ENCODE measurements at regions not wholly inside any gene's neighbourhood (a gene's known extent, or its start where the extent isn't known, plus 50 kb on each side); places are given as distances from the start of the nearest gene placed in this dataset.
"Not testable (repeated sequence)": the region's sequence is repeated elsewhere in the genome, so short reads cannot be mapped to it uniquely, and the experiment has no call there.

GRCh38 chr2:146414456-146414855, 1430.4 kb upstream of the ACVR2A start:
- Mint-ChIP-seq H3K4me3 (no peak overlapping the region), H3K27ac (no peak overlapping the region), H3K4me1 (ENCODE audit: low read depth) (no peaks in the 10 kb centered on the region), H3K9me3 (no peaks in the 10 kb centered on the region), H3K27me3 (ENCODE audit: insufficient read depth) (no peaks in the 10 kb centered on the region), H3K36me3 (ENCODE audit: low read depth) (no peaks in the 10 kb centered on the region)
- DNase-seq (ENCODE audit: low spot score): no peak
- intact Hi-C loops (cut with micrococcal nuclease): no loop called here

- intact Hi-C loops (cut with micrococcal nuclease): no loop called here
Measured at GRCh38 chr2:146413086-146413610, 1431.7 kb upstream of the ACVR2A start.

GRCh38 chr2:146412625-146413024, 1432.2 kb upstream of the ACVR2A start:
- no peaks in the 10 kb centered on the region for H3K9me3 Mint-ChIP-seq
- no peak for DNase-seq (ENCODE audit: low spot score)
- no peaks in the 10 kb centered on the region for H3K27me3 Mint-ChIP-seq (ENCODE audit: insufficient read depth)
- H3K4me3 Mint-ChIP-seq: no peak overlapping the region
- intact Hi-C loops (cut with micrococcal nuclease): no loop called here
- H3K36me3 Mint-ChIP-seq (ENCODE audit: low read depth): no peaks in the 10 kb centered on the region
- H3K4me1 Mint-ChIP-seq (ENCODE audit: low read depth): no peaks in the 10 kb centered on the region
- no peak overlapping the region for H3K27ac Mint-ChIP-seq

More at GRCh38 chr2:146413086-146413610, 1431.7 kb upstream of the ACVR2A start:
- H3K27ac Mint-ChIP-seq: no peak overlapping the region
- no peak overlapping the region for H3K4me3 Mint-ChIP-seq
- no peak for DNase-seq (ENCODE audit: low spot score)
- no peaks in the 10 kb centered on the region for H3K9me3 Mint-ChIP-seq
- H3K27me3 Mint-ChIP-seq (ENCODE audit: insufficient read depth): no peaks in the 10 kb centered on the region
- H3K36me3 Mint-ChIP-seq (ENCODE audit: low read depth): no peaks in the 10 kb centered on the region
- H3K4me1 Mint-ChIP-seq (ENCODE audit: low read depth): no peaks in the 10 kb centered on the region

DNA sequence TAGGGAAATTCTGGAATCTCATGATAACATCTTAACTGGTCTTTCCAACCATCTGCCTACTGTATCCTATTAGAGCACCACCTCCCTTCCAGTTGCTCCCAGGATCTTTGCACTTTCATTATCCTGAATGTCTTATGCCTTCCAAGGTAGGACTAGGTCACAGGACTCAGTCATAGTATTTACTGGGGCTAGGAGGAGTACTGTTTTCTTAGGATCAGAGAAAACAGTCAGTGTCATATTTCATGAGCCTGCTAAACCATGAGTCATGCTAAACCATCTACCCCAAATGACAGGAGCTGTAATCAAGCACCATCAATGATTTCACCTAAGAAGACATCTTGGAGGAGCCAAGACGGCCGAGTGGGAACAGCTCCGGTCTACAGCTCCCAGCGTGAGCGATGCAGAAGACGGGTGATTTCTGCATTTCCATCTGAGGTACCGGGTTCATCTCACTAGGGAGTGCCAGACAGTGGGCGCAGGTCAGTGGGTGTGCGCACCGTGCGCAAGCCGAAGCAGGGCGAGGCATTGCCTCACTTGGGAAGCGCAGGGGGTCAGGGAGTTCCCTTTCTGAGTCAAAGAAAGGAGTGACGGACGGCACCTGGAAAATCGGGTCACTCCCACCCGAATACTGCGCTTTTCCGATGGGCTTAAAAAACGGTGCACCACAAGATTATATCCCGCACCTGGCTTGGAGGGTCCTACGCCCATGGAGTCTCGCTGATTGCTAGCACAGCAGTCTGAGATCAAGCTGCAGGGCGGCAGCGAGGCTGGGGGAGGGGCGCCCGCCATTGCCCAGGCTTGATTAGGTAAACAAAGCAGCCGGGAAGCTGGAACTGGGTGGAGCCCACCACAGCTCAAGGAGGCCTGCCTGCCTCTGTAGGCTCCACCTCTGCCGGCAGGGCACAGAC, 1439.2 kb upstream of the ACVR2A start:
- intact Hi-C loops (cut with micrococcal nuclease); H3K4me3 Mint-ChIP-seq; H3K36me3 Mint-ChIP-seq (ENCODE audit: low read depth); H3K27me3 Mint-ChIP-seq (ENCODE audit: insufficient read depth); H3K4me1 Mint-ChIP-seq (ENCODE audit: low read depth); DNase-seq (ENCODE audit: low spot score); H3K27ac Mint-ChIP-seq: not testable (repeated sequence)
- peaks cover 19% of the 10 kb centered on the region for H3K9me3 Mint-ChIP-seq

DNA sequence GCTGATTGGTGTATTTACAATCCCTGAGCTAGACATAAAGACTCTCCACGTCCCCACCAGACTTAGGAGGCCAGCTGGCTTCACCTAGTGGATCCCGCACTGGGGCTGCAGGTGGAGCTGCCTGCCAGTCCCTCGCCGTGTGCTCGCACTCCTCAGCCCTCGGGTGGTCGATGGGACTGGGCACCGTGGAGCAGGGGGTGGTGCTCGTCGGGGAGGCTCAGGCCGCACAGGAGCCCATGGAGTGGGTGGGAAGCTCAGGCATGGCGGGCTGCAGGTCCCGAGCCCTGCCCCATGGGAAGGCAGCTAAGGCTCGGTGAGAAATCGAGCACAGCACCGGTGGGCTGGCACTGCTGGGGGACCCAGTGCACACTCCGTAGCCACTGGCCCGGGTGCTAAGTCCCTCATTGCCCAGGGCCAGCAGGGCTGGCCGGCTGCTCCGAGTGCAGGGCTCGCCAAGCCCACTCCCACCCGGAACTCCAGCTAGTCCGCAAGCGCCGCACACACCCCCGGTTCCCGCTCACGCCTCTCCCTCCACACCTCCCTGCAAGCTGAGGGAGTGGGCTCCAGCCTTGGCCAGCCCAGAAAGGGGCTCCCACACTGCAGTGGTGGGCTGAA, 1441.2 kb upstream of the ACVR2A start:
- H3K27me3 Mint-ChIP-seq (ENCODE audit: insufficient read depth); H3K4me1 Mint-ChIP-seq (ENCODE audit: low read depth); DNase-seq (ENCODE audit: low spot score); intact Hi-C loops (cut with micrococcal nuclease); H3K27ac Mint-ChIP-seq; H3K4me3 Mint-ChIP-seq; H3K36me3 Mint-ChIP-seq (ENCODE audit: low read depth): not testable (repeated sequence)
- H3K9me3 Mint-ChIP-seq: peaks cover 19% of the 10 kb centered on the region

DNA sequence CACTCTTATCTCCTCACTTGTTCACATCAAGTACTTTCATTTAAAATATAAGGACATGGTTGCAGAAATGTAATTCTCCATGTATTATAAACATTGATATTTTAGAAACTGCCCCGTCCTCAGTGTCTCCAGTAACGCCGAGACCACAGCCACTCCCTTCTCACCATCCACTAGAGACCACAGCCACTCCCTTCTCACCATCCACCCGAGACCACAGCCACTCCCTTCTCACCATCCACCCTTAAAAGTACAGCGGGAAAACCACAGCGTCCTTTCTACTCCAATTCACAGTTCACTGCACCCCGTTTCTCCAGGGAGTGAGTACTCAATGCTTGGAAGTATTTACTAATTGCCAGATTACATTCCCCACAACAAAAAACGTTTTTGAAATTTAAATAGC, 1452.2 kb upstream of the ACVR2A start:
- Mint-ChIP-seq H3K36me3 (ENCODE audit: low read depth) (no peaks in the 10 kb centered on the region), H3K4me3 (no peak overlapping the region), H3K4me1 (ENCODE audit: low read depth) (no peaks in the 10 kb centered on the region), H3K9me3 (no peaks in the 10 kb centered on the region), H3K27ac (no peak overlapping the region), H3K27me3 (ENCODE audit: insufficient read depth) (no peaks in the 10 kb centered on the region)
- intact Hi-C loops (cut with micrococcal nuclease): no loop called here
- DNase-seq (ENCODE audit: low spot score): no peak

DNA sequence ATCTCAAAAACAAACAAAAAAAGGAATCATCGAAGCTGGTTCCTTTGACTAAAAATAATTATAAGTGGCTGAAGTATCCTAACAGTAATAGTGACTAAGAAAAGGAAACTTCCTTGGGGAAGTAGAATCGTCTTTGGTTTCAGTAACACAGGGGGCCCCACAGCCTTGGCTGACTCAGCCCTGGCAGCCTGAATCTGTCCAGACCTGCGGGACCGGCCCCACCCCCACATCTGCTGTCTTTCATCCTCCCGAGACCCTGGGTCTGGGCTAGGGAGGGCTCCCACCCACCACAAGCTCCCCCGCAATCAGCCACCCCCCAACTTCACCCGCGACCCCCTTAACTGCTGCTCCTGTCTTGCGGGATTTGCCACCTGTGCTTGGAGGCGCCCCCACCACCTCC, 1452.6 kb upstream of the ACVR2A start:
- Mint-ChIP-seq H3K9me3 (no peaks in the 10 kb centered on the region), H3K27me3 (ENCODE audit: insufficient read depth) (no peaks in the 10 kb centered on the region), H3K4me1 (ENCODE audit: low read depth) (no peaks in the 10 kb centered on the region), H3K36me3 (ENCODE audit: low read depth) (no peaks in the 10 kb centered on the region), H3K4me3 (no peak overlapping the region), H3K27ac (no peak overlapping the region)
- intact Hi-C loops (cut with micrococcal nuclease): no loop called here
- DNase-seq (ENCODE audit: low spot score): no peak

GRCh38 chr2:146388757-146389156, 1456.1 kb upstream of the ACVR2A start:
- H3K27ac Mint-ChIP-seq: no peak overlapping the region
- no peaks in the 10 kb centered on the region for H3K9me3 Mint-ChIP-seq
- intact Hi-C loops (cut with micrococcal nuclease): no loop called here
- H3K4me1 Mint-ChIP-seq (ENCODE audit: low read depth): no peaks in the 10 kb centered on the region
- H3K27me3 Mint-ChIP-seq (ENCODE audit: insufficient read depth): no peaks in the 10 kb centered on the region
- H3K4me3 Mint-ChIP-seq: no peak overlapping the region
- DNase-seq (ENCODE audit: low spot score): no peak
- H3K36me3 Mint-ChIP-seq (ENCODE audit: low read depth): no peaks in the 10 kb centered on the region

- Mint-ChIP-seq H3K27ac (no peak overlapping the region), H3K27me3 (ENCODE audit: insufficient read depth) (no peaks in the 10 kb centered on the region), H3K9me3 (no peaks in the 10 kb centered on the region), H3K4me1 (ENCODE audit: low read depth) (no peaks in the 10 kb centered on the region), H3K4me3 (no peak overlapping the region), H3K36me3 (ENCODE audit: low read depth) (no peaks in the 10 kb centered on the region)
- no peak for DNase-seq (ENCODE audit: low spot score)
- intact Hi-C loops (cut with micrococcal nuclease): no loop called here
Measured at GRCh38 chr2:146386096-146386495, 1458.7 kb upstream of the ACVR2A start.

DNA sequence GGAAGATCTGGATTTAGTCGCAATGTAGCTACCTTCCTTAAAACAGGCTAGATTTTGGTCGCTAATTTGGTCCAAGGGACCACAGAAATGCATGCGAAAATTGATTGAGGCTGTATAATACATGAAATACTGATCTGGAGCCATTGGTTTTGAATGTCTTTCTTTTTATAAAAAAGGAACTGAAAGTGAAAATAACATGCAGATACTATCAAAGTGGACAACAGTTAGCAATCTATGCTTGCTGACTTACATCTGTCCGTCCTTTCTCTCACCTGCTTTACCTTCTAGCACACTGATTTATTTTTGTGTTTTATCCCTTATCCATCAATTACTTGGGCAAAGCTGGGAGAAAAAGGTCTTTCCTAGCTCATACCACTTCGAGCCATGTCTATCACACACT, 1459.8 kb upstream of the ACVR2A start:
- Mint-ChIP-seq H3K27me3 (ENCODE audit: insufficient read depth) (no peaks in the 10 kb centered on the region), H3K27ac (no peak overlapping the region)
- no peak for DNase-seq (ENCODE audit: low spot score)

GRCh38 chr2:146376511-146377064, 1468.2 kb upstream of the ACVR2A start:
- H3K27ac Mint-ChIP-seq: no peak overlapping the region
- intact Hi-C loops (cut with micrococcal nuclease): no loop called here
- H3K9me3 Mint-ChIP-seq: no peaks in the 10 kb centered on the region
- H3K27me3 Mint-ChIP-seq (ENCODE audit: insufficient read depth): no peaks in the 10 kb centered on the region
- no peaks in the 10 kb centered on the region for H3K36me3 Mint-ChIP-seq (ENCODE audit: low read depth)
- no peak for DNase-seq (ENCODE audit: low spot score)
- no peaks in the 10 kb centered on the region for H3K4me1 Mint-ChIP-seq (ENCODE audit: low read depth)
- H3K4me3 Mint-ChIP-seq: no peak overlapping the region

More for the DNA sequence above, 1459.8 kb upstream of the ACVR2A start:
- H3K4me3 Mint-ChIP-seq: no peak overlapping the region
- no peaks in the 10 kb centered on the region for H3K36me3 Mint-ChIP-seq (ENCODE audit: low read depth)
- no peaks in the 10 kb centered on the region for H3K4me1 Mint-ChIP-seq (ENCODE audit: low read depth)
- H3K9me3 Mint-ChIP-seq: no peaks in the 10 kb centered on the region
- intact Hi-C loops (cut with micrococcal nuclease): no loop called here

DNA sequence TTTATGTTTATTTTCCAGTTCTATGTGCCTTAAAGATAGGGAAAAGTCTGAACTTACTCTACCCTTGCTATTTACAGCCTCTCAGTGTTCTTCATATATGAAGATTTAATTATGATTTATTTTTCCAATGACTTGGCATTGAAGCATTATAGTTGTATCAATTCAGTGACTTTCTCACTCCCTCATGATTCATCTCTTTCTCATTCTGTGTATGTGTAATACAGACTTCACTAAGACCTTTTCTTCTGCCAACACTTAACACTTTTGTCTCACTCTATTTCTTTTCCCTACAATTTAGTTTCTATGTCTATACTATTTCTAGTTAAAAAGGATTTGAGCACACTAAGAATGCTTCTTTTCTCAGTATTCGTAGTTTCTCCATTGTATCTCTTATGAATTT, 1470.3 kb upstream of the ACVR2A start:
- Mint-ChIP-seq H3K4me3 (no peak overlapping the region), H3K27ac (no peak overlapping the region), H3K4me1 (ENCODE audit: low read depth) (no peaks in the 10 kb centered on the region), H3K36me3 (ENCODE audit: low read depth) (no peaks in the 10 kb centered on the region), H3K27me3 (ENCODE audit: insufficient read depth) (no peaks in the 10 kb centered on the region), H3K9me3 (peaks cover 8% of the 10 kb centered on the region)
- no peak for DNase-seq (ENCODE audit: low spot score)
- intact Hi-C loops (cut with micrococcal nuclease): no loop called here

GRCh38 chr2:146371364-146371763, 1473.5 kb upstream of the ACVR2A start:
- H3K9me3 Mint-ChIP-seq; H3K4me3 Mint-ChIP-seq; H3K27ac Mint-ChIP-seq; DNase-seq (ENCODE audit: low spot score); H3K4me1 Mint-ChIP-seq (ENCODE audit: low read depth); intact Hi-C loops (cut with micrococcal nuclease); H3K36me3 Mint-ChIP-seq (ENCODE audit: low read depth); H3K27me3 Mint-ChIP-seq (ENCODE audit: insufficient read depth): not testable (repeated sequence)

All from activated T-helper 1 cell treated with anti-CD3 and anti-CD28 coated beads, Interleukin-12 subunit alpha, Interleukin-12 subunit beta, Interleukin-2, Interleukin-4 antibody, amounts not matched to agents 30 ng/mL and 10 ng/mL and 1 ng/mL, durations not matched to agents 14 hours and 24 hours and 36 hours (primary cell).